ENCODE measurements at regions not wholly inside any gene's neighbourhood (a gene's known extent, or its start where the extent isn't known, plus 50 kb on each side); places are given as distances from the start of the nearest gene placed in this dataset.

DNA sequence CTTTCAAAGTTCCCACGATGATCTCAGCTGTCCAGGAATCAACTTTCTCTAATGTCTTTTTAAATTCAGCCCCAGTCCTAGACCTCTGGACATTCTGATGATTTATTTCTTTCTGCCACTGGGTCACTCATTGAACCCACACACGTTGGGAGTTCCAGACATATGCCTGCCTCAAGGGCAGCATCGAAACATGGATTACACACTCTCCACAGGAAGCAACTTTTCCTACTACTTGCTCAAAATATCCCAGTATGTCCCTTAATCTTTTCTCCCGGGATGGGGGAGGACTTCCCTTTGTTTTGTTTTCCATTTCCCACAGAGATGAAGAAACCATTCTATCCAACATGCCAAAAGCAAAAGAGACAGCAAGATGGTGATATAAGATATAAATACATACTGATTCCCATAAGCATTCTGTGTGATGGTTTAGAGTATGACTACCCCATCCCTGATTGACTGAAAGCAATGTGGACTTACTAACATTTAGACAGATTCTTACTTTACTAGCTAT lies 79.8 kb upstream of the PPARGC1A start (continued):
- TF ChIP-seq, protein P1, sequence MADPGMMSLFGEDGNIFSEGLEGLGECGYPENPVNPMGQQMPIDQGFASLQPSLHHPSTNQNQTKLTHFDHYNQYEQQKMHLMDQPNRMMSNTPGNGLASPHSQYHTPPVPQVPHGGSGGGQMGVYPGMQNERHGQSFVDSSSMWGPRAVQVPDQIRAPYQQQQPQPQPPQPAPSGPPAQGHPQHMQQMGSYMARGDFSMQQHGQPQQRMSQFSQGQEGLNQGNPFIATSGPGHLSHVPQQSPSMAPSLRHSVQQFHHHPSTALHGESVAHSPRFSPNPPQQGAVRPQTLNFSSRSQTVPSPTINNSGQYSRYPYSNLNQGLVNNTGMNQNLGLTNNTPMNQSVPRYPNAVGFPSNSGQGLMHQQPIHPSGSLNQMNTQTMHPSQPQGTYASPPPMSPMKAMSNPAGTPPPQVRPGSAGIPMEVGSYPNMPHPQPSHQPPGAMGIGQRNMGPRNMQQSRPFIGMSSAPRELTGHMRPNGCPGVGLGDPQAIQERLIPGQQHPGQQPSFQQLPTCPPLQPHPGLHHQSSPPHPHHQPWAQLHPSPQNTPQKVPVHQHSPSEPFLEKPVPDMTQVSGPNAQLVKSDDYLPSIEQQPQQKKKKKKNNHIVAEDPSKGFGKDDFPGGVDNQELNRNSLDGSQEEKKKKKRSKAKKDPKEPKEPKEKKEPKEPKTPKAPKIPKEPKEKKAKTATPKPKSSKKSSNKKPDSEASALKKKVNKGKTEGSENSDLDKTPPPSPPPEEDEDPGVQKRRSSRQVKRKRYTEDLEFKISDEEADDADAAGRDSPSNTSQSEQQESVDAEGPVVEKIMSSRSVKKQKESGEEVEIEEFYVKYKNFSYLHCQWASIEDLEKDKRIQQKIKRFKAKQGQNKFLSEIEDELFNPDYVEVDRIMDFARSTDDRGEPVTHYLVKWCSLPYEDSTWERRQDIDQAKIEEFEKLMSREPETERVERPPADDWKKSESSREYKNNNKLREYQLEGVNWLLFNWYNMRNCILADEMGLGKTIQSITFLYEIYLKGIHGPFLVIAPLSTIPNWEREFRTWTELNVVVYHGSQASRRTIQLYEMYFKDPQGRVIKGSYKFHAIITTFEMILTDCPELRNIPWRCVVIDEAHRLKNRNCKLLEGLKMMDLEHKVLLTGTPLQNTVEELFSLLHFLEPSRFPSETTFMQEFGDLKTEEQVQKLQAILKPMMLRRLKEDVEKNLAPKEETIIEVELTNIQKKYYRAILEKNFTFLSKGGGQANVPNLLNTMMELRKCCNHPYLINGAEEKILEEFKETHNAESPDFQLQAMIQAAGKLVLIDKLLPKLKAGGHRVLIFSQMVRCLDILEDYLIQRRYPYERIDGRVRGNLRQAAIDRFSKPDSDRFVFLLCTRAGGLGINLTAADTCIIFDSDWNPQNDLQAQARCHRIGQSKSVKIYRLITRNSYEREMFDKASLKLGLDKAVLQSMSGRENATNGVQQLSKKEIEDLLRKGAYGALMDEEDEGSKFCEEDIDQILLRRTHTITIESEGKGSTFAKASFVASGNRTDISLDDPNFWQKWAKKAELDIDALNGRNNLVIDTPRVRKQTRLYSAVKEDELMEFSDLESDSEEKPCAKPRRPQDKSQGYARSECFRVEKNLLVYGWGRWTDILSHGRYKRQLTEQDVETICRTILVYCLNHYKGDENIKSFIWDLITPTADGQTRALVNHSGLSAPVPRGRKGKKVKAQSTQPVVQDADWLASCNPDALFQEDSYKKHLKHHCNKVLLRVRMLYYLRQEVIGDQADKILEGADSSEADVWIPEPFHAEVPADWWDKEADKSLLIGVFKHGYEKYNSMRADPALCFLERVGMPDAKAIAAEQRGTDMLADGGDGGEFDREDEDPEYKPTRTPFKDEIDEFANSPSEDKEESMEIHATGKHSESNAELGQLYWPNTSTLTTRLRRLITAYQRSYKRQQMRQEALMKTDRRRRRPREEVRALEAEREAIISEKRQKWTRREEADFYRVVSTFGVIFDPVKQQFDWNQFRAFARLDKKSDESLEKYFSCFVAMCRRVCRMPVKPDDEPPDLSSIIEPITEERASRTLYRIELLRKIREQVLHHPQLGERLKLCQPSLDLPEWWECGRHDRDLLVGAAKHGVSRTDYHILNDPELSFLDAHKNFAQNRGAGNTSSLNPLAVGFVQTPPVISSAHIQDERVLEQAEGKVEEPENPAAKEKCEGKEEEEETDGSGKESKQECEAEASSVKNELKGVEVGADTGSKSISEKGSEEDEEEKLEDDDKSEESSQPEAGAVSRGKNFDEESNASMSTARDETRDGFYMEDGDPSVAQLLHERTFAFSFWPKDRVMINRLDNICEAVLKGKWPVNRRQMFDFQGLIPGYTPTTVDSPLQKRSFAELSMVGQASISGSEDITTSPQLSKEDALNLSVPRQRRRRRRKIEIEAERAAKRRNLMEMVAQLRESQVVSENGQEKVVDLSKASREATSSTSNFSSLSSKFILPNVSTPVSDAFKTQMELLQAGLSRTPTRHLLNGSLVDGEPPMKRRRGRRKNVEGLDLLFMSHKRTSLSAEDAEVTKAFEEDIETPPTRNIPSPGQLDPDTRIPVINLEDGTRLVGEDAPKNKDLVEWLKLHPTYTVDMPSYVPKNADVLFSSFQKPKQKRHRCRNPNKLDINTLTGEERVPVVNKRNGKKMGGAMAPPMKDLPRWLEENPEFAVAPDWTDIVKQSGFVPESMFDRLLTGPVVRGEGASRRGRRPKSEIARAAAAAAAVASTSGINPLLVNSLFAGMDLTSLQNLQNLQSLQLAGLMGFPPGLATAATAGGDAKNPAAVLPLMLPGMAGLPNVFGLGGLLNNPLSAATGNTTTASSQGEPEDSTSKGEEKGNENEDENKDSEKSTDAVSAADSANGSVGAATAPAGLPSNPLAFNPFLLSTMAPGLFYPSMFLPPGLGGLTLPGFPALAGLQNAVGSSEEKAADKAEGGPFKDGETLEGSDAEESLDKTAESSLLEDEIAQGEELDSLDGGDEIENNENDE (IDR thresholded peaks at IDR 0.05; ENCODE audit: insufficient replicate concordance, low read length) = no peak
- TF ChIP-seq TAF1 (IDR thresholded peaks at IDR 0.05; ENCODE audit: low read depth, low read length) = no peak
- no peak for TF ChIP-seq CBX5 (IDR thresholded peaks at IDR 0.05; ENCODE audit: low read depth, low read length)
- TF ChIP-seq CHD1 (IDR thresholded peaks at IDR 0.05; ENCODE audit: low read depth, low read length) = no peak
- no peak for TF ChIP-seq SIN3A (conservative IDR thresholded peaks at IDR 0.05 in 1 of 2, IDR thresholded peaks at IDR 0.05 in 1 of 2; ENCODE audit: low read depth in 1 of 2, low read length in 2 of 2)
- TF ChIP-seq SIRT6 (IDR thresholded peaks at IDR 0.05; ENCODE audit: low read length) = no peak
- TF ChIP-seq TBP (IDR thresholded peaks at IDR 0.05; ENCODE audit: low read depth, low read length) = no peak
- no peak for TF ChIP-seq SRF (IDR thresholded peaks at IDR 0.05; ENCODE audit: low read depth, low read length)
- no peak for TF ChIP-seq SP4 (IDR thresholded peaks at IDR 0.05; ENCODE audit: low read length)
- no peak for TF ChIP-seq JUND (IDR thresholded peaks at IDR 0.05; ENCODE audit: low read length)
- no peak for TF ChIP-seq SUZ12 (IDR thresholded peaks at IDR 0.05; ENCODE audit: low read length)
- TF ChIP-seq RBBP5 (IDR thresholded peaks at IDR 0.05; ENCODE audit: borderline replicate concordance, low read depth, low read length) = no peak
- no peak for TF ChIP-seq EGR1 (IDR thresholded peaks at IDR 0.05; ENCODE audit: borderline replicate concordance, low read depth, low read length)
